ENCODE measurements at regions not wholly inside any gene's neighbourhood (a gene's known extent, or its start where the extent isn't known, plus 50 kb on each side); places are given as distances from the start of the nearest gene placed in this dataset.

DNA sequence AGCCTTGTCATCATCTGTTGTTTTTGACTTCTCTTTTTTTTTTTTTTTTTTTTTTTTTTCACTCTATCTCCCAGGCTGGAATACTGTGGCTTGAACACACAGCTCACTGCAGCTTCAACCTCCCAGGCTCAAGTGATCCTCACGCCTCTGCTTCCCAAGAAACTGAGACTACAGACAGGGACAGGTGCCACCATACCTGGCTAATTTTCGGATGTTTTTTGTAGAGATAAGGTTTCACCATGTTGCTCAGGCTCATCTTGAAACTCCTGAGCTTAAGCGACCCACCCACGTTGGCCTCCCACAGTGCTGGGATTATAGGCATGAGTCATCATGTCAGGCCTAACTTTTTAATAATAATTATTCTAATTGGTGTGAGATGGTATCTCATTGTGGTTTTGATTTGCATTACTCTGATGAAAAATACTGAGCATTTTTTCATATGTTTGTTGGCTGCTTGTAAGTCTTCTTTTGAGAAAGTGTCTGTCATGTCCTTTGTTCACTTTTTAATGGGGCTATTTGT is 51.3 kb upstream of the OR9G4 start:
- no peak for DNase-seq (ENCODE audit: extremely low read depth in 1 of 11, low read depth in 9 of 11, low spot score in 4 of 11)
